Endothelial cell of umbilical vein (primary cell): ENCODE measurements at regions not wholly inside any gene's neighbourhood (a gene's known extent, or its start where the extent isn't known, plus 50 kb on each side); places are given as distances from the start of the nearest gene placed in this dataset.

Experiments
- FOS ChIP-seq: IDR thresholded peaks from 2 replicates; pipeline ENCODE4 v1.6.1; 2011; ENCODE audit warnings: mild to moderate bottlenecking, low read length, moderate library complexity, borderline replicate concordance; ENCODE audit not compliant: insufficient read depth
- GATA2 ChIP-seq: IDR thresholded peaks from 2 replicates; pipeline ENCODE4 v1.7.0; 2011; ENCODE audit warnings: low read depth, mild to moderate bottlenecking, moderate library complexity, mixed read lengths, low read length; ENCODE audit not compliant: insufficient read length, insufficient read depth
- MYC ChIP-seq: IDR thresholded peaks from one replicate; pipeline ENCODE4 v1.6.1; 2011; ENCODE audit warnings: mild to moderate bottlenecking, low read depth, low read length
- POLR2A ChIP-seq: IDR thresholded peaks from 2 replicates; pipeline ENCODE4 v1.6.1; 2012; ENCODE audit warnings: low read depth, mild to moderate bottlenecking, control low read depth, low read length
- POLR2AphosphoS5 ChIP-seq: IDR thresholded peaks from 2 replicates; pipeline ENCODE4 v1.6.1; 2012; ENCODE audit warnings: low read depth, mild to moderate bottlenecking, control low read depth, low read length, moderate library complexity; ENCODE audit not compliant: insufficient read depth
- TF ChIP-seq, protein P1 (sequence below), 2 donors: IDR thresholded peaks; 1 replicate in 1 of 2; 2 replicates in 1 of 2; pipeline ENCODE4 v1.5.1; 2011; ENCODE audit warnings: low read length in 2 of 2, mild to moderate bottlenecking in 2 of 2, moderate library complexity in 2 of 2, control low read depth in 1 of 2, inconsistent platforms in 1 of 2, low read depth in 1 of 2; ENCODE audit not compliant: insufficient read depth in 1 of 2; ENCODE audit errors: extremely low read depth in 1 of 2

DNA sequence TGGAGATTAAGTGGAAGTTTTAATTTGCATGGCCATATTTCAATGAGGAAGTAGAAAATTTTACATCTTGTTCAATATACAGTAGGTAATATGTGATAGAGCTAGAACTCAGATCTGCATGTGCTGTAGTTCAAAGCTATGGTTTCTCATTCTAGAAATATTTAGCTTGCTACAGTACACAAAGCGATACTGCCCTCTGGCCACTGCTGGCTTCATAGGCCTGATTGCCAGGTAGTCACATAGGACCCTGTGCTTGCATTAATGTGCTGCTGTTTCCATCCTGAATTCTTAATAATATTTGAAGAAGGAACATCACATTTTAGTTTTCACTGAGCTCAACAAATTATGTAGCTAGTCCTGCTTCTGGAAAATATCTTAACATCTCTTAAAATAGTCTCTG is 87.0 kb downstream of the PLSCR2 start:
- TF ChIP-seq FOS: no peak
- TF ChIP-seq, protein P1, sequence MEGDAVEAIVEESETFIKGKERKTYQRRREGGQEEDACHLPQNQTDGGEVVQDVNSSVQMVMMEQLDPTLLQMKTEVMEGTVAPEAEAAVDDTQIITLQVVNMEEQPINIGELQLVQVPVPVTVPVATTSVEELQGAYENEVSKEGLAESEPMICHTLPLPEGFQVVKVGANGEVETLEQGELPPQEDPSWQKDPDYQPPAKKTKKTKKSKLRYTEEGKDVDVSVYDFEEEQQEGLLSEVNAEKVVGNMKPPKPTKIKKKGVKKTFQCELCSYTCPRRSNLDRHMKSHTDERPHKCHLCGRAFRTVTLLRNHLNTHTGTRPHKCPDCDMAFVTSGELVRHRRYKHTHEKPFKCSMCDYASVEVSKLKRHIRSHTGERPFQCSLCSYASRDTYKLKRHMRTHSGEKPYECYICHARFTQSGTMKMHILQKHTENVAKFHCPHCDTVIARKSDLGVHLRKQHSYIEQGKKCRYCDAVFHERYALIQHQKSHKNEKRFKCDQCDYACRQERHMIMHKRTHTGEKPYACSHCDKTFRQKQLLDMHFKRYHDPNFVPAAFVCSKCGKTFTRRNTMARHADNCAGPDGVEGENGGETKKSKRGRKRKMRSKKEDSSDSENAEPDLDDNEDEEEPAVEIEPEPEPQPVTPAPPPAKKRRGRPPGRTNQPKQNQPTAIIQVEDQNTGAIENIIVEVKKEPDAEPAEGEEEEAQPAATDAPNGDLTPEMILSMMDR (IDR thresholded peaks at IDR 0.05; ENCODE audit: extremely low read depth in 1 of 2, insufficient read depth in 1 of 2, low read depth in 1 of 2, low read length in 2 of 2): peak in 1 of 2 donors; percentile 25
- TF ChIP-seq GATA2: no peak
- TF ChIP-seq POLR2A: no peak
- no peak for TF ChIP-seq MYC
- no peak for TF ChIP-seq POLR2AphosphoS5
